ENCODE measurements at regions not wholly inside any gene's neighbourhood (a gene's known extent, or its start where the extent isn't known, plus 50 kb on each side); places are given as distances from the start of the nearest gene placed in this dataset.

DNA sequence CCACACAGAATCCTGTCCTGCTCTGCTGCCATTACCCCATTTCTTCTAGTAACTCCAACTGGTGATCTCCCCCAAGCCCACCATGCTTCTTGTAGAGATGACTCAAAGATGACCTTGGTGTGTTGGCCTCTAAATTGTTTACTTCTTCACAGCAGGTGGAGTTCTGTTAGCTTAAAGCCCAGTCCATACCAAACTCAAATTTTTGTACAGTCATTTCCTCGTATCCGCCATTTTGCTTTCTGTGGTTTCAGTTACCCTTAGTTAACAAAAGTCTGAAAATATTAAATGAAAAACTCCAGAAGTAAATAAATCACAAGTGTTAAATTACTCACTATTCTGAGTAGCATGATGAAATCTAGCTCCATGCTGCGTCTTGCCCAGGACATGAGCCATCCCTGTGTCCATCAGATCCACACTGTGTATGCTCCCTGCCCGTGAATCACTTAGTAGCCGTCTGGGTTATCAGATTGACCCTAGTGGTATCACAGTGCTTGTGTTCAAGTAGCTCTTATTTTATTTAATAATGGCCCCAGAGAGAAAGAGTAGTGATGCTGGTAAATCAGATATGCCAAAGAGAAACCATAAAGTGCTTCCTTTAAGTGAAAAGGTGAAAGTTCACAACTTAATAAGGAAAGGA, 133.3 kb upstream of the NOL4 start:
- H3K4me3 ChIP-seq (ENCODE audit: low read depth, low read length) = no peak overlapping the region
- TF ChIP-seq, protein P1, sequence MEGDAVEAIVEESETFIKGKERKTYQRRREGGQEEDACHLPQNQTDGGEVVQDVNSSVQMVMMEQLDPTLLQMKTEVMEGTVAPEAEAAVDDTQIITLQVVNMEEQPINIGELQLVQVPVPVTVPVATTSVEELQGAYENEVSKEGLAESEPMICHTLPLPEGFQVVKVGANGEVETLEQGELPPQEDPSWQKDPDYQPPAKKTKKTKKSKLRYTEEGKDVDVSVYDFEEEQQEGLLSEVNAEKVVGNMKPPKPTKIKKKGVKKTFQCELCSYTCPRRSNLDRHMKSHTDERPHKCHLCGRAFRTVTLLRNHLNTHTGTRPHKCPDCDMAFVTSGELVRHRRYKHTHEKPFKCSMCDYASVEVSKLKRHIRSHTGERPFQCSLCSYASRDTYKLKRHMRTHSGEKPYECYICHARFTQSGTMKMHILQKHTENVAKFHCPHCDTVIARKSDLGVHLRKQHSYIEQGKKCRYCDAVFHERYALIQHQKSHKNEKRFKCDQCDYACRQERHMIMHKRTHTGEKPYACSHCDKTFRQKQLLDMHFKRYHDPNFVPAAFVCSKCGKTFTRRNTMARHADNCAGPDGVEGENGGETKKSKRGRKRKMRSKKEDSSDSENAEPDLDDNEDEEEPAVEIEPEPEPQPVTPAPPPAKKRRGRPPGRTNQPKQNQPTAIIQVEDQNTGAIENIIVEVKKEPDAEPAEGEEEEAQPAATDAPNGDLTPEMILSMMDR (IDR thresholded peaks at IDR 0.05; ENCODE audit: low read depth, low read length, missing control alignments) = no peak
- no peak for DNase-seq (ENCODE audit: low read depth)
- in situ Hi-C loops (cut with HindIII; ENCODE audit: low sequenced_read_pairs) = no loop called here

DNA sequence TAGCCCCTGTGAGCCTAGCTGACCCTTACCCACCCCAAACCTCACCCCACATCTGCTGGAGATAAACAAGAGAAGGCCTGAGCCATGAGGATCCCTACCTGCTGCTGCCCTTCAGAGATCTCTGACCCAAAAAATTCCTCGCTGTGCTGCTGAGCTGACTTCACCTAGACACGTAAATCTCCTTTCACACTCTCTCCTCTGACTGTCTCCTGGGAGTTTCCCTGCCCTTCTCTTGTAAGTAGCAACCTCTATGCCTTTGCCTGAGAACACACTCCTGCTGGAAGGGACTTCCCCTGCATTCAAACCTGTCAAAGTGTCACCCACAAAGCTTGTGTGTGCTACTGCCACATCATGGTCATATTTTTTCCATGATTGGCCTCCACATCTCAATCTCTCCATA, 134.2 kb upstream of the NOL4 start:
- TF ChIP-seq, protein P1 (IDR thresholded peaks at IDR 0.05; ENCODE audit: low read depth, low read length, missing control alignments) = no peak
- no peak for DNase-seq (ENCODE audit: low read depth)
- H3K4me3 ChIP-seq (ENCODE audit: low read depth, low read length) = no peak overlapping the region
- in situ Hi-C loops (cut with HindIII; ENCODE audit: low sequenced_read_pairs) = no loop called here

DNA sequence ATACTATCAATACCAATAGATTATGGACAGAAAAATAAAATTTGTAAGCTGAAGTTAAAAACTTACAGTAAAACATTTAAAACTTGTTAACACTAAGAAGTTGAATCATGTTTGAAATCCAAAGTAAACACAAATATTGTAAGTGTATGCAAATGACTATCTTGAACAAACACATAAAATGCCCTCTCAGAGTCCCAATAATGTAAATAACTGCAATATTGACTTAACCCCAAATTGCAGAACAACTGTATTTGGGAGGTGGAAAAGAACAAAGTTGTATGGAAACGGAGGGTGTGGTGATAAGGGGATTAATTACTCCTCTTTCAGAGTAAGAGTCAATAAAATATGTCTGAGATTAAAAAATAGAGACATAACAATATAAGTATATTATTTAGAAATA, 140.0 kb upstream of the NOL4 start:
- H3K4me3 ChIP-seq (ENCODE audit: low read depth, low read length) = no peak overlapping the region
- in situ Hi-C loops (cut with HindIII; ENCODE audit: low sequenced_read_pairs) = no loop called here
- TF ChIP-seq, protein P1 (IDR thresholded peaks at IDR 0.05; ENCODE audit: low read depth, low read length, missing control alignments) = no peak

DNA sequence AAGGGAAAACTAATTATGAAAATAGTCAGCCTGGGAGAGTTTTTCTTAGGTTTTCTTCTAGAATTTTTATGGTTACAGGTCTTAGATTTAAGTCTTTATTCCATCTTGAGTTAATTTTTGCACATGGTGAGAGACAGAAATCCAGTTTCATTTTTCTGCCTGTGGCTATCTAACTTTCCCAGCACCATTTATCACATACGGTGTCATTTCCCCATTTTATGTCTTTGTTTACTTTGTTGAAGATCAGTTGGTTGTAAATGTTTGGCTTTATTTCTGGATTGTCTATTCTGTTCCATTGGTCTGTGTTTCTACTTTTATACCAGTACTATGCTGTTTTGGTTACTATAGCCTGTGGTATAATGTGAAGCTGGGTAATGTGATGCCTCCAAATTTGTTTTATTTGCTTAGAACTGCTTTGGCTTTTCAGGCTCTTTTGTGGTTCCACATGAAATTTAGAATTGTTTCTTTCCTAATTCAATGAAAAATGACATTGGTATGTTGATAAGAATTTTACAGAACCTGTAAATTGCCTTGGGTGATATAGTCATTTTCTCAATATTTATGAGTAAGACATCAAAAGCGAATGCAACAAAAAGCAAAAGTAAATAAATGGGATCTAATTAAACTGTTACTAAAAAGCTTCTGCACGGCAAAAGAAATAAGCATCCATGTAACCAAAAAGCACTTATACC, 146.1 kb upstream of the NOL4 start:
- TF ChIP-seq, protein P1 (IDR thresholded peaks at IDR 0.05; ENCODE audit: low read depth, low read length, missing control alignments) = no peak
- DNase-seq (ENCODE audit: low read depth) = no peak
- in situ Hi-C loops (cut with HindIII; ENCODE audit: low sequenced_read_pairs) = no loop called here
- no peak overlapping the region for H3K4me3 ChIP-seq (ENCODE audit: low read depth, low read length)

More for the DNA sequence above, 140.0 kb upstream of the NOL4 start:
- DNase-seq (ENCODE audit: low read depth) = no peak

DNA sequence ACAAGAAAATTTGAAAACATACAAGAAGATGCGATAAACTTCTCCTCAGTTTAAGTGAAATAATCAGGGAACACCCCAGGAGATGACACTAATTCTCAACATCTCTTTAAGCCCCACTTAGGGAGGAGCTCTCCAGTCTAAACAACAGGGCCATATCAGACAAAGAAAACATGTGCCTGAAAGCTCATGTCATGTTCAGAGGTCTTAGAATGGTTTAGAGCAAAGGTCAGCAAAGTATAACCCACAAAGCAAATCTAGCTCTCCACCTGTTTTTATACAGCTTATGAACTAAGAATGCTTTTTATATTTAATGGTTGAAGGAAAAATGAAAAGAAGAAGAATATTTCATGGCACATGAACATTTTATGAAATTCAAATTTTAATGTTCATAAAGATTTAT, 155.6 kb upstream of the NOL4 start:
- H3K4me3 ChIP-seq (ENCODE audit: low read depth, low read length) = no peak overlapping the region
- in situ Hi-C loops (cut with HindIII; ENCODE audit: low sequenced_read_pairs) = no loop called here
- DNase-seq (ENCODE audit: low read depth) = no peak
- TF ChIP-seq, protein P1 (IDR thresholded peaks at IDR 0.05; ENCODE audit: low read depth, low read length, missing control alignments) = no peak

DNA sequence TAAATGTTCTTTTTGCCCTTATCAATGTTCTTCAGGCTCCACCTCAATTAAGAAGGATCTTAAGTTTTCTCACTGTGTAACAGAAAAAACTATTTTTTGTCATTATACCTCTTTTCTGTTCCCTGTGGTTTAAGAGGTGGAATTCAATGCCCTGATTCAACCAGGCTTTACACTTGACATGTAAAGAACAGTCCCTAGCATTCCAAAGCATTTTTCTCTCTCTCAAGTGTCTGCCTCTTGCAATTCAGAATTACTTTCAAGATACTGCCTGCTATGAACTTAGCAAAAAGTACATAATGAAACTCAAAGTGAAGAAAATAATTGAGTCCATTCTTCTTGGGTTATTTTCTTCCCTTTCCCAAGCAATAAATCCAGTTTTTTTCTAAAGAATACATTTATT, 160.6 kb upstream of the NOL4 start:
- no peak overlapping the region for H3K4me3 ChIP-seq (ENCODE audit: low read depth, low read length)
- TF ChIP-seq, protein P1 (IDR thresholded peaks at IDR 0.05; ENCODE audit: low read depth, low read length, missing control alignments) = no peak
- in situ Hi-C loops (cut with HindIII; ENCODE audit: low sequenced_read_pairs) = no loop called here
- DNase-seq (ENCODE audit: low read depth) = no peak

Measured in astrocyte of the cerebellum (primary cell).